ENCODE measurements at regions not wholly inside any gene's neighbourhood (a gene's known extent, or its start where the extent isn't known, plus 50 kb on each side); places are given as distances from the start of the nearest gene placed in this dataset.
A peak's percentile ranks its signal among the peaks of the same experiment; 100 is the strongest.

- DNase-seq (ENCODE audit: low spot score) = no peak
Measured at GRCh38 chr2:234339011-234339410, 157.9 kb downstream of the ARL4C start.

GRCh38 chr2:234335661-234336228 is 161.1 kb downstream of the ARL4C start:
- peak; percentile 87 for DNase-seq (ENCODE audit: low spot score)

- no peak for DNase-seq (ENCODE audit: low spot score)
Measured at GRCh38 chr2:234334756-234335155, 162.1 kb downstream of the ARL4C start.

GRCh38 chr2:234334151-234334550 is 162.7 kb downstream of the ARL4C start:
- DNase-seq (ENCODE audit: low spot score) = no peak

- DNase-seq (ENCODE audit: low spot score) = no peak
Measured at GRCh38 chr2:234333168-234334130, 163.4 kb downstream of the ARL4C start.

- DNase-seq (ENCODE audit: low spot score) = no peak
Measured at GRCh38 chr2:234331966-234332365, 164.9 kb downstream of the ARL4C start.

GRCh38 chr2:234331566-234331965 is 165.3 kb downstream of the ARL4C start:
- DNase-seq (ENCODE audit: low spot score) = no peak

- DNase-seq (ENCODE audit: low spot score) = no peak
Measured at GRCh38 chr2:234330902-234331301, 166.0 kb downstream of the ARL4C start.

GRCh38 chr2:234329202-234329960 is 167.5 kb downstream of the ARL4C start:
- no peak for DNase-seq (ENCODE audit: low spot score)

GRCh38 chr2:234328444-234328990 is 168.4 kb downstream of the ARL4C start:
- no peak for DNase-seq (ENCODE audit: low spot score)

GRCh38 chr2:234326694-234327093 is 170.2 kb downstream of the ARL4C start:
- DNase-seq (ENCODE audit: low spot score) = no peak

GRCh38 chr2:234324116-234324515 is 172.8 kb downstream of the ARL4C start:
- DNase-seq (ENCODE audit: low spot score) = peak; percentile 51

- DNase-seq (ENCODE audit: low spot score) = no peak
Measured at GRCh38 chr2:234322766-234323465, 174.0 kb downstream of the ARL4C start.

GRCh38 chr2:234320066-234320465 is 176.8 kb downstream of the ARL4C start:
- no peak for DNase-seq (ENCODE audit: low spot score)

GRCh38 chr2:234318361-234318760 is 178.5 kb downstream of the ARL4C start:
- no peak for DNase-seq (ENCODE audit: low spot score)

GRCh38 chr2:234313558-234313957 is 183.3 kb downstream of the ARL4C start:
- DNase-seq (ENCODE audit: low spot score) = no peak

GRCh38 chr2:234310166-234310565 is 186.7 kb downstream of the ARL4C start:
- no peak for DNase-seq (ENCODE audit: low spot score)

GRCh38 chr2:234309431-234309830 is 187.4 kb downstream of the ARL4C start:
- no peak for DNase-seq (ENCODE audit: low spot score)

- DNase-seq (ENCODE audit: low spot score) = no peak
Measured at GRCh38 chr2:234308813-234309195, 188.1 kb downstream of the ARL4C start.

GRCh38 chr2:234308073-234308812 is 188.6 kb downstream of the ARL4C start:
- no peak for DNase-seq (ENCODE audit: low spot score)

GRCh38 chr2:234307322-234307961 is 189.4 kb downstream of the ARL4C start:
- no peak for DNase-seq (ENCODE audit: low spot score)

All from AG20443 (cell line).